Body of pancreas (tissue), 4 donors: ENCODE measurements at regions not wholly inside any gene's neighbourhood (a gene's known extent, or its start where the extent isn't known, plus 50 kb on each side); places are given as distances from the start of the nearest gene placed in this dataset.

Source experiments
- ATAC-seq: fragments of 150-250 bp; one replicate; pipeline ENCODE4 v1.9.1; 2016
- DNase-seq, 4 donors: peaks; one replicate each; pipeline ENCODE4 v3.0.0-alpha.2; 2019
- H3K27ac ChIP-seq, 4 donors: fragments of 200-600 bp; sonication (generic); 1 replicate in 3 of 4; 2 replicates in 1 of 4; pipeline versions ENCODE4 v1.5.1 to v1.6.1; 2016 to 2019; ENCODE audit warnings: mild to moderate bottlenecking in 1 of 4, mixed read lengths in 1 of 4, moderate library complexity in 1 of 4
- H3K27me3 ChIP-seq, 2 donors: fragments of 200-600 bp; sonication (generic); one replicate each; pipeline ENCODE4 v1.6.0; 2016; ENCODE audit warnings: mild to moderate bottlenecking in 1 of 2
- H3K36me3 ChIP-seq, 2 donors: fragments of 200-600 bp; sonication (generic); replicated peaks in 1 of 2; 2 replicates each; pipeline ENCODE4 v1.5.1; 2016; ENCODE audit warnings: low read depth in 2 of 2; ENCODE audit not compliant: insufficient read depth in 1 of 2
- H3K4me1 ChIP-seq: fragments of 200-600 bp; sonication (generic); one replicate; pipeline ENCODE4 v1.6.0; 2016
- H3K4me3 ChIP-seq, 2 donors: fragments of 200-600 bp; sonication (generic); 1 replicate in 1 of 2; 2 replicates in 1 of 2; pipeline ENCODE4 v1.5.1; 2016 to 2019
- H3K9me3 ChIP-seq, 3 donors: fragments of 200-600 bp; sonication (generic); 1 replicate in 2 of 3; 2 replicates in 1 of 3; pipeline ENCODE4 v1.5.1; 2016
- CTCF ChIP-seq, 7 experiments: fragments of 450-650 bp in 4 of 7; fragments of 200-600 bp in 3 of 7; sonication (generic) in 3 of 7; IDR thresholded peaks; one replicate each; pipeline ENCODE4 v1.5.1; 2016 to 2019; ENCODE audit warnings: antibody characterized with exemption in 7 of 7
- POLR2A ChIP-seq, 3 donors: fragments of 450-650 bp; IDR thresholded peaks; one replicate each; pipeline ENCODE4 v1.6.1; 2016; ENCODE audit warnings: antibody characterized with exemption in 3 of 3, mild to moderate bottlenecking in 2 of 3
- WGBS, 2 donors: methylation state at CpG; one replicate each; pipeline ENCODE4 v1.1.5; 2017; 5-methylcytosine and 5-hydroxymethylcytosine counted together
- intact Hi-C: fragments of 100-400 bp; cut with DNase I; formaldehyde crosslinking; loops from one replicate; pipeline ENCODE4 v1.15.1; 2023

GRCh38 chr7:34207810-34208209, 302.5 kb downstream of the BMPER start:
- Histone ChIP-seq H3K9me3 (no peaks in the 10 kb centered on the region), H3K4me1 (no peaks in the 10 kb centered on the region), H3K27me3 (no peaks in the 10 kb centered on the region), H3K27ac (no peak overlapping the region), H3K4me3 (no peak overlapping the region), H3K36me3 (no peaks in the 10 kb centered on the region)
- TF ChIP-seq CTCF (IDR thresholded peaks at IDR 0.05) = no peak
- no peak for TF ChIP-seq POLR2A (IDR thresholded peaks at IDR 0.05)
- intact Hi-C loops = no loop called here
- DNase-seq (no peak), ATAC-seq (no peak)
- WGBS, 2 donors = 54 to 69% methylated on average over 5 of the region's 5 CpGs

DNA sequence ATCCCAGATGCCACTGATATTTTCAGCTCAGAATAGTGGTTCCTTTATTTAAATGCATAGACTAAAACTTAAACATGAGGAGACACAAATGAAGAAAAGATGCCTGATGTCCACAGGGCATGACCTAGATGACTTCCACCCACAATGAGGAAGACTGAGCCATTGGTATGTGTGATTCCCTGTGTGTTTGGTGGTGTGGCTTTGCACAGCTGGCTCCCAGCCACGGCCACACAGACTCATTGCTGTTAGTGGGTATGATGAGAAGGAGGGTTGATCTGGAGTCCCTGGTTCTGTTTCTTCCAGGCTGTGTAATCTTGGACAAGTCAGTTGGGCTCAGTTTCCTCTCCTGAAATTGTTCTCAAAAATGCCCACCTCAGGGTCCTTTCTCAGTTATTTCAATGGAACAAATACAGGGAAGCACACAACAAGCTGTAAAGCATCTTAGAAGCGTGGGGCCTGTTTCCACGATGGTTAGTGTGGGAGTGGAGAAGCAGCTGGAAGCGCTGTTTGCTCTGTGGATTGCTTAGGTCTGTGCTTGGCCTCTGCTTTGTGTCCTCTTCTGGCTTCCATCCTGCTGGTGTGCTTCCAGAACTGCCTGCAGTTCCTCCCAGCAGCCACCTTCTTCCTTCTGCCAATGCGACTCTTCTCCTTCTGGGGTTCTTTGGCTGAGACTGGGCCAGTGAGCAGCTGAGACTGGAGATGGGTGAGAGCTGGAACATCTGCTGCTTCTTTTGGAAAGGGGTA, 303.7 kb downstream of the BMPER start:
- Histone ChIP-seq H3K36me3 (no peaks in the 10 kb centered on the region), H3K4me1 (no peaks in the 10 kb centered on the region), H3K4me3 (no peak overlapping the region), H3K27ac (no peak overlapping the region), H3K9me3 (no peaks in the 10 kb centered on the region), H3K27me3 (no peaks in the 10 kb centered on the region)
- intact Hi-C loops = no loop called here
- TF ChIP-seq POLR2A (IDR thresholded peaks at IDR 0.05) = no peak
- TF ChIP-seq CTCF (IDR thresholded peaks at IDR 0.05) = no peak
- peak in 1 of 4 donors; percentile 6 for DNase-seq
- WGBS, 2 donors = 56 to 67% methylated on average over 5 of the region's 5 CpGs
- ATAC-seq = no peak

GRCh38 chr7:34211018-34211417, 305.7 kb downstream of the BMPER start:
- Histone ChIP-seq H3K9me3 (no peaks in the 10 kb centered on the region), H3K27me3 (no peaks in the 10 kb centered on the region), H3K27ac (no peak overlapping the region), H3K4me3 (no peak overlapping the region), H3K36me3 (no peaks in the 10 kb centered on the region), H3K4me1 (no peaks in the 10 kb centered on the region)
- DNase-seq = no peak
- ATAC-seq = no peak
- TF ChIP-seq POLR2A (IDR thresholded peaks at IDR 0.05) (no peak), CTCF (IDR thresholded peaks at IDR 0.05) (no peak)
- intact Hi-C loops = no loop called here

DNA sequence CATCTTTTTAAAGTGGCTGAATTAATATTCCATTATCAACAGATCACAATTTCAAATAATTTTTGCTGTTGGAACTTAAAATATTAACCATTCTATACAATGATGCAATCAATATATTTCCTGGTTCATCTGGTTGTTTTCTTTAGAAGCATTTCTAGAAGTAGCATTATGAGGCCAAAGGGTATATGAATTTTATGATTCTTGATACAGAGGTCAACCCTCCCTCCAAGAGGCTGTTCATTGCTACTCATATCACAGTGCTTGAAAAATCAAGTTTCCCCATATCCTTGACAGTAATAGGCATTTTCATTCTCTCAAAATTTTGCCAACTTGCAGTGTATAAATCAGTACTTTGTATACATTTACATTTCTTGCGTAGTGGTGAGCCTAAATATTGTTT, 312.6 kb downstream of the BMPER start:
- Histone ChIP-seq H3K36me3 (no peaks in the 10 kb centered on the region), H3K9me3 (no peaks in the 10 kb centered on the region), H3K27ac (no peak overlapping the region), H3K27me3 (no peaks in the 10 kb centered on the region), H3K4me3 (no peak overlapping the region), H3K4me1 (no peaks in the 10 kb centered on the region)
- intact Hi-C loops = no loop called here
- 77 to 94% methylated on average over 1 of the region's 1 CpG for WGBS, 2 donors
- ATAC-seq (no peak), DNase-seq (no peak)
- no peak for TF ChIP-seq CTCF (IDR thresholded peaks at IDR 0.05)
- TF ChIP-seq POLR2A (IDR thresholded peaks at IDR 0.05) = no peak

DNA sequence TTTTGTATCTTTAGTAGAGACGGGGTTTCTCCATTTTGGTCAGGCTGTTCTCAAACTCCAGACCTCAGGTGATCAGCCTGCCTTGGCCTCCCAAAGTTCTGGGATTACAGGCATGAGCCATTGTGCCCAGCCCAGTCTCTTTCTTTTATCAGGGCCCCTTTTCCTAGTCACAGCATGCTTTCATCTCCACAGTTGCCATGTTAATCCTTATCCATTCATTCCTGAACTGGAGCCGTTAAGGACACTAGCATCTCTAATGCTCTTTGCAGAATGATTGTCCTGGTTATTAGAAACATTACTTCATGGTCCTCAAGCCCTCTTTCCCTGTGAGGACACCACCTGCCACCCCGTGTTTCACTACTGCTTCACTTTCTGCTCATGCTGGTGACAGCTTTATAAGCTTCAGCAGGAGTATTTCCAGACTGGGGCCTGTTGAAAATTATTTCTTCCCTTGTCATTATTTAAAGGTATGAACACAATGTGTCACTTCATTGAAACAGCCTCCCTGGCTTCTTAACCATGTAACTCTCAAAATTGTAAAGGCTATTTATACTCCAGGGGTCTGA, 313.9 kb downstream of the BMPER start:
- no peak overlapping the region for H3K4me3 ChIP-seq
- no peaks in the 10 kb centered on the region for H3K27me3 ChIP-seq
- TF ChIP-seq POLR2A (IDR thresholded peaks at IDR 0.05) (no peak), CTCF (IDR thresholded peaks at IDR 0.05) (no peak)
- DNase-seq (no peak), ATAC-seq (no peak)
- H3K9me3 ChIP-seq = no peaks in the 10 kb centered on the region
- intact Hi-C loops = no loop called here
- H3K27ac ChIP-seq = no peak overlapping the region
- no peaks in the 10 kb centered on the region for H3K36me3 ChIP-seq
- no peaks in the 10 kb centered on the region for H3K4me1 ChIP-seq
- 43 to 56% methylated on average over 3 of the region's 3 CpGs for WGBS, 2 donors
